ENCODE measurements at regions not wholly inside any gene's neighbourhood (a gene's known extent, or its start where the extent isn't known, plus 50 kb on each side); places are given as distances from the start of the nearest gene placed in this dataset.

DNA sequence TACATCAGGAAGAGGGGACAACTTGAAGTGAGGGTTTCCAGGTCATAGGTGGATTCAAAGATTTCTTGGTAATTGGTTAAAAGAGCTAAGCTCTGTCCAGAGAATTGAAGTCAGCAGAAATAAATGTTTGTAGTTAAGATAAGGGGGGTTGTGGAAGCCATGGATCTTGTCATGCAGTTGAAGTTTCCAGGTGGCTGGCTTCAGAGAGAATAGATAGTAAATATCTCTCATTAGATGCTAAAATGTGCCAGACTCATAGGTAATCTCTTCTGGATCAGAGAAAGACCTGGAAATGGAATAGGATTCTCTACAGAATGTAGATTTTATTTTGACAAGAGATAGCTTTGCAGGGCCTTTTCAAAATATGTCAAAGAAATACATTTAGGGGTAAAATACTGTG lies 491.7 kb downstream of the PRR16 start:
- ChIA-PET POLR2A (no interaction called here), CTCF (no interaction called here)
- no peak for DNase-seq (ENCODE audit: low read depth)
- H3K4me3 ChIP-seq (ENCODE audit: low read depth, low read length), result no peak overlapping the region
- TF ChIP-seq, protein P1, sequence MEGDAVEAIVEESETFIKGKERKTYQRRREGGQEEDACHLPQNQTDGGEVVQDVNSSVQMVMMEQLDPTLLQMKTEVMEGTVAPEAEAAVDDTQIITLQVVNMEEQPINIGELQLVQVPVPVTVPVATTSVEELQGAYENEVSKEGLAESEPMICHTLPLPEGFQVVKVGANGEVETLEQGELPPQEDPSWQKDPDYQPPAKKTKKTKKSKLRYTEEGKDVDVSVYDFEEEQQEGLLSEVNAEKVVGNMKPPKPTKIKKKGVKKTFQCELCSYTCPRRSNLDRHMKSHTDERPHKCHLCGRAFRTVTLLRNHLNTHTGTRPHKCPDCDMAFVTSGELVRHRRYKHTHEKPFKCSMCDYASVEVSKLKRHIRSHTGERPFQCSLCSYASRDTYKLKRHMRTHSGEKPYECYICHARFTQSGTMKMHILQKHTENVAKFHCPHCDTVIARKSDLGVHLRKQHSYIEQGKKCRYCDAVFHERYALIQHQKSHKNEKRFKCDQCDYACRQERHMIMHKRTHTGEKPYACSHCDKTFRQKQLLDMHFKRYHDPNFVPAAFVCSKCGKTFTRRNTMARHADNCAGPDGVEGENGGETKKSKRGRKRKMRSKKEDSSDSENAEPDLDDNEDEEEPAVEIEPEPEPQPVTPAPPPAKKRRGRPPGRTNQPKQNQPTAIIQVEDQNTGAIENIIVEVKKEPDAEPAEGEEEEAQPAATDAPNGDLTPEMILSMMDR (IDR thresholded peaks at IDR 0.05; ENCODE audit: insufficient read depth, low read depth, low read length), result no peak
- H3K27me3 ChIP-seq (ENCODE audit: control insufficient read depth, insufficient read depth, low read length), result no peaks in the 10 kb centered on the region
- H3K36me3 ChIP-seq (ENCODE audit: control insufficient read depth, insufficient read depth, low read length), result no peaks in the 10 kb centered on the region

DNA sequence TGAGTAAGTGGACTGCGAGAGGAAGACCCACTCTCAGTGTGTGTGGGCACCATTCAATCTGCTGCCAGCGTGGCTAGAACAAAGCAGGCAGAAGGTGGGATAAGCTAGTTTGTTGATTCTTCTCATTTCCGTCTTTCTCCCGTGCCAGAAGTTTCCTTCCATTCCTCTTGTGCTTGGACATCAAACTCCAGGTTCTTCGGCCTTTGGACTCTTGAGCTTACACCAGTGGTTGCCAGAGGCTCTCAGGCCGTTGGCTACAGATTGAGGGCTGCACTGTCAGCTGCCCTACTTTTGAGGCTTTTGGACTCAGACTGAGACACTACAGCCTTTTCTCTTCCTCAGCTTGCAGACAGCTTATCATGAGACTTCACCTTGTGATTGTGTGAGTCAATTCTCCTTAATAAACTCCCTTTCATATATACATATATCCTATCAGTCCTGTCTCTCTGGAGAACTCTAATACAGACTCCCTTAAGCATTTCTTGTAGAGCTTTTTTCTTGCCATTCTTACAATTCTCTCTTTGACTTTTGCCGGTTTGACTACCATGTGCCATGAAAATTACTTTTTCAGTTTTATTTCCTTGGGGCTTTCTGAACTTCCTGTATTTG lies 494.9 kb downstream of the PRR16 start:
- Histone ChIP-seq H3K4me3 (ENCODE audit: low read depth, low read length) (no peak overlapping the region), H3K36me3 (ENCODE audit: control insufficient read depth, insufficient read depth, low read length) (no peaks in the 10 kb centered on the region), H3K27me3 (ENCODE audit: control insufficient read depth, insufficient read depth, low read length) (no peaks in the 10 kb centered on the region)
- CTCF ChIA-PET, result no interaction called here
- DNase-seq (ENCODE audit: low read depth), result no peak
- POLR2A ChIA-PET, result no interaction called here
- TF ChIP-seq, protein P1 (IDR thresholded peaks at IDR 0.05; ENCODE audit: insufficient read depth, low read depth, low read length), result no peak

DNA sequence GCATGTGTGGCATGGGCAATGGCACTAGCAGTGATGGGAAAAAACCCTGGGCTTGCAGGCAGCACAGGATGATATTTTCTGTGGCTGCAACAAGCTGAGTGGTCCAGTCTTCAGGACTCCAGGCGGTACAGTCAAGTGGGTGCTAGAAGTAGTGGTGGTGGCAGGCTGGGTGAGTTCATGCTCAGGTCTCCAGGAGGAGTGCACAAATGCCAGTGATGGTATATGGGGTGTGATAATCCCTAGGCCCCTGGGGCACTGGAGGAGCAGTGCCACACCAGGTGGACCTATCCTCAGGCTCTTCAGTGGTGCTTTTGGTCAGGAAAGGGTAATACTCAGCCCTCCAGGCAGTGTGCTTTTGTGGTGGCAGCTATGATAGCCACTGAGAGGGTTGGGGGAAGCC lies 496.4 kb downstream of the PRR16 start:
- CTCF ChIA-PET, result no interaction called here
- H3K36me3 ChIP-seq (ENCODE audit: control insufficient read depth, insufficient read depth, low read length), result no peaks in the 10 kb centered on the region
- H3K4me3 ChIP-seq (ENCODE audit: low read depth, low read length), result no peak overlapping the region
- no peaks in the 10 kb centered on the region for H3K27me3 ChIP-seq (ENCODE audit: control insufficient read depth, insufficient read depth, low read length)
- TF ChIP-seq, protein P1 (IDR thresholded peaks at IDR 0.05; ENCODE audit: insufficient read depth, low read depth, low read length), result no peak
- DNase-seq (ENCODE audit: low read depth), result no peak
- POLR2A ChIA-PET, result no interaction called here

DNA sequence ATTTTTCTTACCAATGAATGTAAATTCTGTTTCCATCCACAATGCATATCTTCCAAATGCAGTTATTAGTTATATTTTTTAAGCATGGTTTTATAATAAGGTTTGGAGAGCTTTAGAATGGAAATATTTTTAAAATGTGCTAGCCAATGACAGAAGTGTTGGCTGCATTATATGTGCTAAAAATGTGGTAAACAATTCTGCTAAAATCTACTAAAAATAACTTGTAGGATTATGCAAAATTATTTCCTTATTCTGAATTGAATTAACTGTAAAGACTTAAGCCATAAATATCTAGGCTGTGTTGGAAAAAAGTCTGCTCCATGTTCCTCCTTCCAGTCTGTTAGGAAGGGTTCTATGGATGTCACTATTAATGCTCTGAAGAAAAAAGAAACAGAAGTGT lies 503.3 kb downstream of the PRR16 start:
- Histone ChIP-seq H3K4me3 (ENCODE audit: low read depth, low read length) (no peak overlapping the region), H3K36me3 (ENCODE audit: control insufficient read depth, insufficient read depth, low read length) (no peaks in the 10 kb centered on the region), H3K27me3 (ENCODE audit: control insufficient read depth, insufficient read depth, low read length) (no peaks in the 10 kb centered on the region)
- ChIA-PET CTCF (no interaction called here), POLR2A (no interaction called here)
- DNase-seq (ENCODE audit: low read depth), result no peak
- TF ChIP-seq, protein P1 (IDR thresholded peaks at IDR 0.05; ENCODE audit: insufficient read depth, low read depth, low read length), result no peak

DNA sequence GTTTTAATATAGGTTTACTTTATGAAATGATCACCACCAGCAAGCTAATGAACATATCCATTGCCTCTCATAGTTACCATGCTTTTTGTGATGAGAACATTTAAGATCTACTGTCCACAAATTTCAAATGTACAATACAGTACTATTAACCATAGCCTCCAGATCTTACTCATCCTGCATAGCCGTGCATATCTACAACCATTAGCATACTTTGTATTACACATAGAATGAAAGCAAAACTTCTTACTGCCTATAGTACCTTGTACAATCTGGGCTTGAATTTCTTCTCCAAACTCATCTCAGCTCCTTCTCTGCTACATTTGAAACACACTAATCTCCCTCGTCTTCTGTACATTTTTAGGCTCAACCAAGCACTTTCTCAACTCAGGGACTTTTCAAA lies 510.6 kb downstream of the PRR16 start:
- ChIA-PET POLR2A (no interaction called here), CTCF (no interaction called here)
- Histone ChIP-seq H3K27me3 (ENCODE audit: control insufficient read depth, insufficient read depth, low read length) (no peaks in the 10 kb centered on the region), H3K4me3 (ENCODE audit: low read depth, low read length) (no peak overlapping the region), H3K36me3 (ENCODE audit: control insufficient read depth, insufficient read depth, low read length) (no peaks in the 10 kb centered on the region)
- TF ChIP-seq, protein P1 (IDR thresholded peaks at IDR 0.05; ENCODE audit: insufficient read depth, low read depth, low read length), result no peak
- DNase-seq (ENCODE audit: low read depth), result no peak
